HK-2 (cell line): ENCODE measurements at regions not wholly inside any gene's neighbourhood (a gene's known extent, or its start where the extent isn't known, plus 50 kb on each side); places are given as distances from the start of the nearest gene placed in this dataset.
"Not testable (repeated sequence)": the region's sequence is repeated elsewhere in the genome, so short reads cannot be mapped to it uniquely, and the experiment has no call there.

Experiments used
- DNase-seq: peaks from one replicate; pipeline ENCODE4 v3.0.0-alpha.2; 2018; ENCODE audit not compliant: unreplicated experiment

- no peak for DNase-seq
These were observed 522.4 kb upstream of the NAALADL2 start for GRCh38 chr3:174336784-174337183.

- no peak for DNase-seq
These were observed 521.9 kb upstream of the NAALADL2 start for GRCh38 chr3:174337227-174337626.

- no peak for DNase-seq
These were observed 518.2 kb upstream of the NAALADL2 start for GRCh38 chr3:174340624-174341587.

- no peak for DNase-seq
These were observed 517.0 kb upstream of the NAALADL2 start for GRCh38 chr3:174342171-174342570.

GRCh38 chr3:174342941-174343501, 516.1 kb upstream of the NAALADL2 start:
- no peak for DNase-seq

GRCh38 chr3:174346141-174346540, 513.0 kb upstream of the NAALADL2 start:
- DNase-seq = no peak

GRCh38 chr3:174346571-174346970, 512.6 kb upstream of the NAALADL2 start:
- DNase-seq = no peak

- DNase-seq = no peak
These were observed 511.5 kb upstream of the NAALADL2 start for GRCh38 chr3:174347474-174348138.

GRCh38 chr3:174352227-174352626, 506.9 kb upstream of the NAALADL2 start:
- DNase-seq = no peak

GRCh38 chr3:174355505-174355904, 503.6 kb upstream of the NAALADL2 start:
- no peak for DNase-seq

GRCh38 chr3:174356596-174356995, 502.5 kb upstream of the NAALADL2 start:
- DNase-seq = no peak

GRCh38 chr3:174358252-174358651, 500.9 kb upstream of the NAALADL2 start:
- DNase-seq = no peak

GRCh38 chr3:174362556-174362955, 496.6 kb upstream of the NAALADL2 start:
- no peak for DNase-seq

GRCh38 chr3:174363256-174363655, 495.9 kb upstream of the NAALADL2 start:
- no peak for DNase-seq

GRCh38 chr3:174365796-174366195, 493.3 kb upstream of the NAALADL2 start:
- no peak for DNase-seq

- DNase-seq = not testable (repeated sequence)
These were observed 492.2 kb upstream of the NAALADL2 start for GRCh38 chr3:174366904-174367303.

- no peak for DNase-seq
These were observed 482.8 kb upstream of the NAALADL2 start for GRCh38 chr3:174376346-174376745.

- DNase-seq = no peak
These were observed 482.0 kb upstream of the NAALADL2 start for GRCh38 chr3:174377096-174377495.

- DNase-seq = no peak
These were observed 481.4 kb upstream of the NAALADL2 start for GRCh38 chr3:174377684-174378083.

- DNase-seq = no peak
These were observed 476.3 kb upstream of the NAALADL2 start for GRCh38 chr3:174382878-174383277.

- no peak for DNase-seq
These were observed 471.4 kb upstream of the NAALADL2 start for GRCh38 chr3:174387736-174388135.

- DNase-seq = no peak
These were observed 461.3 kb upstream of the NAALADL2 start for GRCh38 chr3:174397848-174398247.

- DNase-seq = no peak
These were observed 460.4 kb upstream of the NAALADL2 start for GRCh38 chr3:174398761-174399160.
